ENCODE measurements at regions not wholly inside any gene's neighbourhood (a gene's known extent, or its start where the extent isn't known, plus 50 kb on each side); places are given as distances from the start of the nearest gene placed in this dataset.

DNA sequence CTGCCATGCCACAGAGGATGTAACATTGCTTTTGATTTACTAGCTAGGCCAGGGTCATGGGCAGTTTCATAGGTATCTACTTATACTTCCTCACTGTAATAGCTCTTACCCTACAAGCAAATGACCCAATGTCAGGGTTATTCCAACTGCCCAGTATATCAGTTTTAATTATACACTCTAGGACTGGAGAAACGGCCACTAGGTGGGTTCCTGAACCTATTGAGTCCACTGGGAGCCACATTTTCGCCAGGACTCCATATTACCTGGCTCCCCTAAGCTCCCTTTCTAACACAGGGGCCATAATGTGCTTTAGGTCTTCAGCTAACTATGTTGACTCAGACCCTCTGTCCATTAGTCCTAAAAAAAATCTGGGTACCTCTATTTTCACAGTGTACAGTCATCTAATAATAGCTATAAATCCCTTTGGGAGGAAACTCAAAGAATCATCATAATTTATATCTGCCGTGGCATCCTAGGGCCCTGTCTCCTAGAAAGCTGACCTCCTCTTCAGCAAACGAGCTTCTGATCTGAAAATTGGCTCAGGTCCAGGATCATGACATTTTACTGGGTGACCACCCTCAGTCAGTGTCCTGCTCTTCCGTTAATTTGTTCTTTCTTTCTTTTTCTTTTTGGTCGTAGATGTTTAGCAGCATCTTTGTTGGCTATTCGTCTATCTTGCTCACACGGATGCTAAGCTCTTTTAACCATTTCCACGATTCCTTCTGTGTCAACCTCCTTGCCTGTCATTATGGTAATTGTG lies 244.3 kb downstream of the FAM76B start:
- no peak for DNase-seq

GRCh38 chr11:95544095-95544856 lies 245.3 kb downstream of the FAM76B start:
- DNase-seq = peak; percentile 21

GRCh38 chr11:95542868-95543551 lies 246.6 kb downstream of the FAM76B start:
- DNase-seq = no peak

- DNase-seq = no peak
Measured at GRCh38 chr11:95541715-95542114, 247.9 kb downstream of the FAM76B start.

- DNase-seq = no peak
Measured at GRCh38 chr11:95536047-95536690, 253.4 kb downstream of the FAM76B start.

- DNase-seq = no peak
Measured at GRCh38 chr11:95534809-95535208, 254.8 kb downstream of the FAM76B start.

DNA sequence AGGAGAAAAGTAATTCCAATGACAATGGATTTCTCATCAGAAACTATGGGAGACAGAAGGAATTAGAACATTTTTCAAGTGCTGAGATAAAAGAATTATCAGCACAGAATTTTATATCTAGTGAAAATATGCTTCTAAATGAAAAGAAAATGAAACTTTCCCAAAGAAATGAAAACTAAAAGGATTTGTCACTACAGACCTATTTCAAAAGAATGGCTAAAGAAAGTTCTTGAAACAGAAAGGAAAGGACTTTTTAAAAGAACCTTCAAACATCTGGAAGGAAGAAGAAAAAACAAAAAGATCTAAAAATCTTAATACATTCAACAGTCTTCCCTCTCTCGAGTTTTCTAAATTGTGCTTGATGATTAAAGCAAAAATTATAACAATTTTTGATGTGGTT lies 255.4 kb downstream of the FAM76B start:
- DNase-seq = no peak

GRCh38 chr11:95531116-95531515 lies 258.5 kb downstream of the FAM76B start:
- DNase-seq = no peak

- no peak for DNase-seq
Measured at GRCh38 chr11:95524314-95525036, 265.1 kb downstream of the FAM76B start.

DNA sequence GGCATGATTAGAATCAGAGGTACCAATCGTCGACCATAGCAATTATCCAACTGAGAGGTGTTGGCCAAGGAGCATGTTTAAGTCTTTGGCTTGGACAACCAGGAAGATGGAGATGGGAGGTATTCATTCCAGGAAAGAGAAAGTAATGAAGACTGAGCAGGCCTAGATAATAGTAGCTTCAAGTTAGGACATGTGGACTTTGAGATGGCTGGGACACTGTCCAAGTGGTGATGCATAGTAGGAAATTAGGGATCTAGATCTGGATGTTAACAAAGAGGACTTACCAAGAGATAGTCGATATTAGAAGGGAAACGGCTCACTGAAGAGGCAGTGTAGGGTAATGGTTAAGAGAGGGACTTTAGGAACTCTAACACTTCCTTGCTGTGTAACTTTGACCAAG lies 266.7 kb downstream of the FAM76B start:
- DNase-seq = no peak

- DNase-seq = no peak
Measured at GRCh38 chr11:95521862-95522261, 267.7 kb downstream of the FAM76B start.

DNA sequence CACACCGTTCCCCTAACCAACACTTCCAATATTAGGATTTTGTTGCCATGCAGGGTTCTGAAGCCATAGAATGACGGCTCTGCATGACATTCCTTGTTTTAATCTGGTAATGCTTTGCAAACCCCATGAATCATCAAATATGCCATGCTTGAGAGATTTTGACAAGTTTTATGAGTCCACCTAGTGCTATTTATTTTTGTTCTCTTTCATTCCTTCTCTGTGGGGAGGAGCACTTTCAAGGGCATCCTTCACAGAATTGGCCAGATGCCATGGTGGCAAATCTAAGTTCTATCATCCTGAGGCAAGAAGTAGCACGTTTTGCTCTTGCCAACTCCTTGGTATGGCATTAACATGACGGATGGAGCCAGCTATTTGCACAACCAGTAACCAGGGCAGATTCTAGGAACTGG lies 268.4 kb downstream of the FAM76B start:
- DNase-seq = no peak

- DNase-seq = no peak
Measured at GRCh38 chr11:95520369-95521132, 269.0 kb downstream of the FAM76B start.

- DNase-seq = no peak
Measured at GRCh38 chr11:95519912-95520311, 269.7 kb downstream of the FAM76B start.

GRCh38 chr11:95517453-95517852 lies 272.1 kb downstream of the FAM76B start:
- no peak for DNase-seq

- DNase-seq = no peak
Measured at GRCh38 chr11:95516786-95517185, 272.8 kb downstream of the FAM76B start.

- no peak for DNase-seq
Measured at GRCh38 chr11:95516175-95516574, 273.4 kb downstream of the FAM76B start.

GRCh38 chr11:95515371-95515770 lies 274.2 kb downstream of the FAM76B start:
- no peak for DNase-seq

- no peak for DNase-seq
Measured at GRCh38 chr11:95514416-95515110, 275.0 kb downstream of the FAM76B start.

- DNase-seq = no peak
Measured at GRCh38 chr11:95512682-95513081, 276.9 kb downstream of the FAM76B start.

- DNase-seq = no peak
Measured at GRCh38 chr11:95512177-95512576, 277.4 kb downstream of the FAM76B start.
